Neural cell (in vitro differentiated cells): ENCODE measurements at regions not wholly inside any gene's neighbourhood (a gene's known extent, or its start where the extent isn't known, plus 50 kb on each side); places are given as distances from the start of the nearest gene placed in this dataset.

ENCODE experiments used
- CTCF ChIP-seq: fragments of 450-650 bp; IDR thresholded peaks from 2 replicates; pipeline ENCODE4 v1.5.1; 2014; ENCODE audit warnings: antibody characterized with exemption, mild to moderate bottlenecking, moderate library complexity; ENCODE audit not compliant: poor library complexity, severe bottlenecking
- MXI1 ChIP-seq: fragments of 450-650 bp; conservative IDR thresholded peaks from 2 replicates; pipeline ENCODE4 v1.6.1; 2014; ENCODE audit warnings: antibody characterized with exemption, mild to moderate bottlenecking; ENCODE audit not compliant: poor library complexity, severe bottlenecking
- POLR2AphosphoS5 ChIP-seq: IDR thresholded peaks from 2 replicates; pipeline ENCODE4 v1.6.1; 2012

- TF ChIP-seq POLR2AphosphoS5 (no peak), MXI1 (no peak), CTCF (no peak)
Measured at GRCh38 chr2:19643117-19643518, 258.7 kb downstream of the TTC32 start.
